GF-D8 (cell line): ENCODE measurements at regions not wholly inside any gene's neighbourhood (a gene's known extent, or its start where the extent isn't known, plus 50 kb on each side); places are given as distances from the start of the nearest gene placed in this dataset.
"Not testable (repeated sequence)": the region's sequence is repeated elsewhere in the genome, so short reads cannot be mapped to it uniquely, and the experiment has no call there.

ENCODE experiments used
- DNase-seq: peaks from one replicate; lab custom pipeline; 2025; lab: John Stamatoyannopoulos, UW

- DNase-seq = no peak
These were observed 848.6 kb downstream of the PDCD6IP start for GRCh38 chr3:34646911-34647460.

- no peak for DNase-seq
These were observed 851.7 kb downstream of the PDCD6IP start for GRCh38 chr3:34650131-34650530.

GRCh38 chr3:34668915-34669314 is 870.5 kb downstream of the PDCD6IP start:
- DNase-seq = no peak

- DNase-seq = no peak
These were observed 871.1 kb downstream of the PDCD6IP start for GRCh38 chr3:34669490-34669889.

GRCh38 chr3:34675383-34676120 is 877.1 kb downstream of the PDCD6IP start:
- no peak for DNase-seq

- DNase-seq = no peak
These were observed 878.0 kb downstream of the PDCD6IP start for GRCh38 chr3:34676436-34676835.

GRCh38 chr3:34678575-34678974 is 880.1 kb downstream of the PDCD6IP start:
- DNase-seq = no peak

GRCh38 chr3:34679055-34679454 is 880.6 kb downstream of the PDCD6IP start:
- not testable (repeated sequence) for DNase-seq

GRCh38 chr3:34683851-34684250 is 885.4 kb downstream of the PDCD6IP start:
- DNase-seq = no peak

- no peak for DNase-seq
These were observed 888.1 kb downstream of the PDCD6IP start for GRCh38 chr3:34686541-34686940.

GRCh38 chr3:34687671-34688070 is 889.2 kb downstream of the PDCD6IP start:
- DNase-seq = no peak

- no peak for DNase-seq
These were observed 898.4 kb downstream of the PDCD6IP start for GRCh38 chr3:34696831-34697230.

- no peak for DNase-seq
These were observed 904.6 kb downstream of the PDCD6IP start for GRCh38 chr3:34703053-34703452.

- DNase-seq = no peak
These were observed 914.3 kb upstream of the ARPP21 start for GRCh38 chr3:34724916-34725499.

- DNase-seq = no peak
These were observed 913.6 kb upstream of the ARPP21 start for GRCh38 chr3:34725774-34726173.

- DNase-seq = no peak
These were observed 911.6 kb upstream of the ARPP21 start for GRCh38 chr3:34727700-34728099.

- no peak for DNase-seq
These were observed 897.2 kb upstream of the ARPP21 start for GRCh38 chr3:34742151-34742550.

- no peak for DNase-seq
These were observed 880.6 kb upstream of the ARPP21 start for GRCh38 chr3:34758630-34759261.

GRCh38 chr3:34777386-34777785 is 861.9 kb upstream of the ARPP21 start:
- DNase-seq = no peak

- DNase-seq = no peak
These were observed 860.2 kb upstream of the ARPP21 start for GRCh38 chr3:34779092-34779491.

- no peak for DNase-seq
These were observed 859.0 kb upstream of the ARPP21 start for GRCh38 chr3:34780294-34780693.

- no peak for DNase-seq
These were observed 858.4 kb upstream of the ARPP21 start for GRCh38 chr3:34780973-34781372.

- no peak for DNase-seq
These were observed 856.5 kb upstream of the ARPP21 start for GRCh38 chr3:34782871-34783270.
